PFSK-1 (cell line): ENCODE measurements at regions not wholly inside any gene's neighbourhood (a gene's known extent, or its start where the extent isn't known, plus 50 kb on each side); places are given as distances from the start of the nearest gene placed in this dataset.

Experiments
- FOXP2 ChIP-seq: optimal IDR thresholded peaks from 2 replicates; pipeline ENCODE3; 2011; ENCODE audit warnings: borderline replicate concordance, control low read depth, inconsistent platforms; ENCODE audit not compliant: insufficient read depth; ENCODE audit errors: extremely low read length, extremely low read depth
- POLR2AphosphoS5 ChIP-seq: IDR thresholded peaks from 2 replicates; pipeline ENCODE4 v1.6.1; 2012; ENCODE audit warnings: low read depth, mild to moderate bottlenecking, control low read depth, low read length, moderate library complexity
- REST ChIP-seq, 2 experiments: IDR thresholded peaks; 2 replicates each; pipeline versions ENCODE4 v1.6.1 to v1.8.0; 2011 to 2012; ENCODE audit warnings: low read depth in 2 of 2, low read length in 2 of 2, control low read depth in 1 of 2, inconsistent platforms in 1 of 2, mild to moderate bottlenecking in 1 of 2, moderate library complexity in 1 of 2; ENCODE audit not compliant: insufficient read depth in 1 of 2
- SIN3A ChIP-seq: IDR thresholded peaks from 2 replicates; pipeline ENCODE4 v1.6.1; 2012; ENCODE audit warnings: mild to moderate bottlenecking, low read length, moderate library complexity, borderline replicate concordance; ENCODE audit not compliant: insufficient read depth
- TAF1 ChIP-seq: IDR thresholded peaks from 2 replicates; pipeline ENCODE4 v1.6.1; 2012; ENCODE audit warnings: low read length, control low read depth, borderline replicate concordance; ENCODE audit not compliant: insufficient read depth

GRCh38 chrX:2595258-2595657, 94.5 kb upstream of the DHRSX start:
- no peak for TF ChIP-seq POLR2AphosphoS5

- TF ChIP-seq POLR2AphosphoS5 (no peak), TAF1 (no peak), FOXP2 (no peak), REST (IDR thresholded peaks at IDR 0.05; ENCODE audit: insufficient read depth in 1 of 2, low read depth in 2 of 2, low read length in 2 of 2) (no peak), SIN3A (no peak)
Measured at GRCh38 chrX:2594491-2594890, 93.7 kb upstream of the DHRSX start.

- TF ChIP-seq SIN3A: no peak
- no peak for TF ChIP-seq FOXP2
- no peak for TF ChIP-seq REST (IDR thresholded peaks at IDR 0.05; ENCODE audit: insufficient read depth in 1 of 2, low read depth in 2 of 2, low read length in 2 of 2)
- no peak for TF ChIP-seq POLR2AphosphoS5
- no peak for TF ChIP-seq TAF1
Measured at GRCh38 chrX:2592279-2592678, 91.5 kb upstream of the DHRSX start.

GRCh38 chrX:2589186-2590020, 88.6 kb upstream of the DHRSX start:
- TF ChIP-seq SIN3A (no peak), POLR2AphosphoS5 (no peak), TAF1 (no peak)

GRCh38 chrX:2588049-2588448, 87.3 kb upstream of the DHRSX start:
- TF ChIP-seq TAF1 (no peak), POLR2AphosphoS5 (no peak), REST (IDR thresholded peaks at IDR 0.05; ENCODE audit: insufficient read depth in 1 of 2, low read depth in 2 of 2, low read length in 2 of 2) (no peak), SIN3A (no peak), FOXP2 (no peak)

GRCh38 chrX:2587146-2587545, 86.4 kb upstream of the DHRSX start:
- no peak for TF ChIP-seq TAF1
- TF ChIP-seq REST (IDR thresholded peaks at IDR 0.05; ENCODE audit: insufficient read depth in 1 of 2, low read depth in 2 of 2, low read length in 2 of 2): no peak
- no peak for TF ChIP-seq FOXP2
- no peak for TF ChIP-seq SIN3A
- TF ChIP-seq POLR2AphosphoS5: no peak
